GM18507 (cell line): ENCODE measurements at regions not wholly inside any gene's neighbourhood (a gene's known extent, or its start where the extent isn't known, plus 50 kb on each side); places are given as distances from the start of the nearest gene placed in this dataset.

Experiments
- DNase-seq: peaks from one replicate; pipeline ENCODE4 v3.0.0; 2011; ENCODE audit warnings: low read depth; ENCODE audit not compliant: insufficient read length; ENCODE audit errors: extremely low spot score
- FAIRE-seq: peaks from 2 replicates; lab custom pipeline; 2011; peaks lifted over from hg19 to GRCh38; lab: Jason Lieb, UNC

DNA sequence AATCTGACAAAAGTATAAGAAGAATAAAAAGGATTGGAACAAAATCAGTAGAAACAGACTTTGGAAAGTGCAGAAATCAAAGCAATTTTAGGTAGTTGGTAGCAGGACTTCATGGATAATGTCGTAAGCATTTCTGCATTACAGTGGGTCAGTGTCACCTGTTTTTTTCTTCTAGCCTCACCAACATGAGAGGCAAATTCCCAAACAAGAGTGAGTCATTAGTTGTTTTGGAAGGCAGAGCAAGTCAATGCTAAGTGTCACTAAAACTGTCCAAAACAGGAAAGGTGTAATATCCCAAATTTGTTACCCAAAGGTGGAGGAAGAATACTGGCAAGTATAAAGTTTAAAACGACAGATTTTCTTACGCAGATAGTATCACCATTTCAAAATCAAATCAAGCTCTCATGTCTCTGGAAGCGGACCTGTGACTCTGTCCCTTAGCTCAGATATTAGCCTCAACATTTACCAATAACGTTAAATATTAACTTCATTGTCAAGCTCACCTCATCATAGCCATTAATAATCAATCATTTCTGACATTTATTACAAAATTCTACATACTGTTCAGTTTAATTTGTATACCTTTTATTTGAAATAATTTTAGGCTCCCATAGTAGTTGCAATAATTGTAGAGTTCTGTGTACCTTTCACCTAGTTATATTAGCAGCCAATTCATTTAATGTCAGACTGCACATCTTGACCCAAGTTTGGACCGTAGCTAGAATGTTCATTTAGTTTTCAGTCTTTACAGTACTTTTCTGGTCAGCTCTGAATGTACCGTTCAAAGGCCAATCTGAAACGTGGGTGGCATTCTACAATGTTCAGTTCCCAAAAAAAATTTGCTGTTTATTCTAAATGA is 901.2 kb upstream of the COX7C start:
- FAIRE-seq: no peak
- no peak for DNase-seq

DNA sequence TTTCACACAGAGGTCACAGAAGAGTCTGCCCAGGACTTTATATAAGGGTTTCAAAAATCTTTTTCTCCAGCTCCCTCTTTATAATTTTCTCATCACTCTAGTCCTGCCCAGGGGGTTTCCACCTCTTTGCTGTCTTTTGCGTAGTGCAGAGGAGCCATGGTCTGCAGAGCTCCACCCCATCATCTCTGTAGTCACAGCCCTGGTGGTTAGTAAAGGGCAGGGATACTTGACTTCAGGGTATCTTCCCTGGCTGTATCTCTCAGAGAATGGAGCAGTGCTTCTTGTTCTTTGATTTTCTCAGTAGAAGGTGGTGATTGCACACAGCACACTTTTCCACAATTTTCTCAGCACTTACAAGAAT is 900.6 kb upstream of the COX7C start:
- FAIRE-seq (no peak), DNase-seq (no peak)

DNA sequence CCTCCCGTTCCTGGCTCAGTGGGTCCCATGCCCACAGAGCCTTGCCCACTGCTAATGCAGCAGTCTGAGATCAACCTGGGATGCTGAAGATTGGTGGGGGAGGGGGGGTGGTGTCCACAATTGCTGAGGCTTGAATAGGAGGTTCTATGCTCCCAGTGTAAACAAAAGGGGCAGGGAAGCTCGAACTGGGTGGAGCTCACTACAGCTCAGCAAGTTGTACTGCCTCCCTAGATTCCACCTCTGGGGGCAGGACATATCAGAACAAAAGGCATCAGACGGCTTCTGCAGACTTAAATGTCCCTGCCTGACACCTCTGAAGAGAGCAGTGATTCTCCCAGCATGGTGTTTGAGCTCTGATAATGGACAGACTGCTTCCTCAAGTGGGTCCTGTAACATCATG is 885.6 kb upstream of the COX7C start:
- FAIRE-seq (no peak), DNase-seq (no peak)

DNA sequence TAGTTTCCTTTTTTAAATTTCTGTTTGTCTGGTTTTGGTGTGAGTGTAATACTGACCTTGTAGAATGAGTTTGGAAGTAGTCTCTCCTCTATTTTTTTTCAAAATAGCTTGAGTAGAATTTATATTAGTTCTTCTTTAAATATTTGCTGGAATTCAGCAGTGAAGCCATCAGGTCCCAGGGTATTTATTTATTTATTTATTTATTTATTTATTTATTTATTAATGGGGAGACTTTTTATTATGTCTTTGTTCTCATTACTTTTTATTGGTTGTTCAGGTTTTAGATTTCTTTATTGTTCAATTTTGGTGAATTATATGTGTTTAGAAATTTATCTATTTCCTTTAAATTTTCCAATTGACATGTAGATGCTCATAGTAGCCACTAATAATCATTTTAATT is 875.8 kb upstream of the COX7C start:
- no peak for FAIRE-seq
- no peak for DNase-seq

DNA sequence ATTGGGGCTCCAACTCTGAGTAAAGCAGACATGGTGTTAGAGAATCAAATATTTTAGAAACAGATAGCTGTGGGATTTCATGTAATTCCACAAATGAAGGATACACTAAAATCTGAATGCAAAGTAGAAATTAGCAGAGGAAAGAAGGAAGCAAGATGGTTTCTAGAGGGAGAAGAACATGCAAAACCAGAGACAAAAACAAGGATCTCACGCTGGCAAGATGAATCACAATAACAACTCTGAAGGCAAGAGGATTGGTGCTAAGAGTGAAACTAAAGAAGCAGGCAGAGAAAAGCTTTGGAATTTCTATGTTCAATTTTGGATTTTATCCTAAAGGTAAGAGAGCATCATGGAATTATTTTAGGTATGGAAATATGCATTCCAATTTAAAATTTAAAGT is 857.2 kb upstream of the COX7C start:
- FAIRE-seq (no peak), DNase-seq (no peak)

DNA sequence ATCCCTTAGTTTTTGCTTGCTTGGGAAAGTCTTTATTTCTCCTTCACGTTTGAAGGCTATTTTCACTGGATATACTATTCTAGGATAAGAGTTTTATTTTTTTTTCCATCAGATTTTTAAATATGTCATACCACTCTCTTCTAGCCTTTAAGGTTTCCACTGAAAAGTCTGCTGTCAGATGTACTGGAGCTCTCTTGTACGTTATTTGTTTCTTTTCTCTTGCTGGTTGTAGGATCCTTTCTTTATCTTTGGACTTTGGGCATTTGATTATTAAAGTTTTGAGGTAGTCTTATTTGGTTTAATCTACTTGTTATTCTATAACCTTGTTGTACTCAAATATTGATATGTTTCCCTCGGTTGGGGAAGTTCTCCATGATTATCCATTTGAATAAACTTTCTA is 848.4 kb upstream of the COX7C start:
- DNase-seq (no peak), FAIRE-seq (no peak)

DNA sequence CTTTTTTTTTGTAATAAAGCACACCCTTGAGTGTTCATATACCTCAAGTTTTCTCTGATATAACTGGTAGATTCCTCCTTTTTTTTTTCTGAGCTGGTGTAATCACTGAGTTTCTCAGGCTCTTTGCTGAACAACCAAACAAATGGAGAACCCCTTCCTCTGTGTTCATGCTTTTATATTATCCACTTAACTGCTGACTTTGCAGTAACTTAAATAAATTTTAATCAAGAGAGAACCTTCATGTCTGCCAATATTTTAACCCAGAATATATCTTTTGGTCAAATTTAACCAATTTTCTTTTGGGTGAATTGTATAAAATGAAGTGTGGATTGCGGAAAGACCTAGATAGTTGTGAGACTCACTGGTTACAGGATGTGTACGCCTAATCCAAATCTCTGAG is 833.0 kb upstream of the COX7C start:
- no peak for FAIRE-seq
- no peak for DNase-seq

DNA sequence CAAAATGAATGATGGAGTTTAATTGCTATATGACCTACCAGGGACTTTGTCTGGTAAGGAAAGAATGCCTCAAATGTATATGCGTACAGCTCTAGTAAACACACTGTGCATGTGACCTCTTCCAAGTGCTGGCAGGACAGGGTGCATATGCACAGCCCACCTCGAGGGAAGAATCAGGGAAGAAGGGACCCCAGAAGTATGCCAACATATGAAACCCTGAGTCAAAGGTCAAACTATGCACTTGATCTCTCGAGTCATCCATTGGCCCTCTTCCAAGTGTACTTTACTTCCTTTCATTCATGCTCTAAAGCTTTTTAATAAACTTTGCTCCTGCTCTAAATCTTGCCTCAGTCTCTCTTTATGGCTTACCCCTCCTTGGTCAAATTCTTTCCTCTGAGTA is 804.6 kb upstream of the COX7C start:
- FAIRE-seq: no peak

DNA sequence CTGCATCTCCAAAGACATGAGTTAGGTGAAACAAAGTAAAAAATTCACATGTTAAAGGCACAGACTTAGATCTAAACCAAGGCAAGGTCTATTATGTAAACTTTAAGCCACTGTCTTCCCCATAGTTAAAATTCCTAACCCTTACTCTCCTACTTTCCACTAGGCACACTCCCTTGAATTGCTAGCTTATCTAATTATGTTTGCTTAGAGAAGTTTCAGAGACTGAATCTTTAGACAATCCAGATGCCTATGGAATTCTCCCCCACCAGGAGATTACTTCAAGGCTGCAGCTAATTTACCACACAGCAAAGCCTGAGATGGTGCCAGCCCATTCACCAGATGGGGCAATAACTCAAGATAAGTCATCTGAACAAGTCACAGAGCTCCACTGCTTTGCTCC is 803.1 kb upstream of the COX7C start:
- no peak for DNase-seq
- FAIRE-seq: no peak

More for the DNA sequence above, 804.6 kb upstream of the COX7C start:
- DNase-seq: no peak

DNA sequence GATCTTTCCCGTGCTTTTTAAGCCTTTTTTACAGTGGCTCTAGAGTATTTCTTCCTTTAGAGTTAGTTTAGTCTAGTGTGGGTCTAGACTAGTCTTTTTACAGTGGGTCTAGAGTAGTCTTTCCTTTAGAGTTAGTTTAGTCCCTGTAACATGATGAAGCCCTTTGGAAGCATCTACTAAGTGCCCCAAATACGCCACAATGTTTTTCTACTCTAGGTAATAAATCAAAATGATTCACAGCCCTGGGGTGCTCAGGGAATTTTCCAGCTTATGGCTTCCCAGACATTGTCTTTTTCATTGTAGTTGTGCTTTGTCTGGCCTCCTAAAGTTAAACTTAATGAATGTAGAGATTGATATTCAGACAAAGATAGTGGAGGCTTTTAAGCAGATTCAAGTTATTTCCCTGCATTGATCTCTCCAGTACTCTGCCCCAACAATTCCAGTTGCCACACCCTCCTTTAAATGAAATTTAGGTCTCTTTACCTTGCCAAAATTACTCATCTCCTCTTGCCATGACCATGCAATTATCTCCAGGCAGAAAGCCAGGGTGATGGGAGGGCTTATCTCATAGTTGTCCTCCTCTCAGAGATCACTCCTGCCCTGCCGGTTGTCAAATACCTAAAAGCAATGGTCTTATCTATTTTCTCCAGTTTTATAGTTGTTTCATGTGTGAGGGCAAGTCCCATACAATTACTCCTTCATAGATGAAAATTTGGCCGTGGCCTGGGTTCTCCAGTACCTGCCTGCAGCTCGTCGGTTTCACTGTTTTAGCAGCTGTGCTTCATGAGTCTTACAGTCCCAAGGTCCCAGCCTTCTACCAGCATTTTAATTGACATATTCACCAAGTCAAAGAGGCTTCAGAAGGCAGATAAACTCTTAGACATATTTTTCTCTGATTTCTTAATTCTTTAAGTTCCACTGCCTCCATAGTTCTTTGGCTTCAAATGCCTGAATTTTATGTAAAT is 794.0 kb upstream of the COX7C start:
- no peak for DNase-seq
- no peak for FAIRE-seq

DNA sequence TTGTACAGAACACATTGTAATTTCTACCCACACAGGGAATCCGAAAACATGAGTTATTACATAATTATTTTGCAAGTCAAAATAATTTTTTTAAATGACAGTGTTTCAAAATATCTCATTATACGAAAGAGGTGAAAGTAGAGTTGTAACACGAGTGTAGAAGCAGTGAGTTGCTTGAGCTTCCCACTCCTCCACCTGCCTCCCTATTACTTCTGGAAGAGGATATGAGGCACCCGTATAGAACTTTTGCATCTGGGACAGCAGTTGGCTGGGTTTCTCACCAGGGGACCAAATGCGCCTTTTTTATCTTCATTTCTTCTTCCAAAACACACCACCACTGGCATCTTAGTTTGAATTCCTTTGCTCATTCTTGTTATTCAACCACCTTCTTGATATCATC is 779.0 kb upstream of the COX7C start:
- no peak for FAIRE-seq
- DNase-seq: no peak

DNA sequence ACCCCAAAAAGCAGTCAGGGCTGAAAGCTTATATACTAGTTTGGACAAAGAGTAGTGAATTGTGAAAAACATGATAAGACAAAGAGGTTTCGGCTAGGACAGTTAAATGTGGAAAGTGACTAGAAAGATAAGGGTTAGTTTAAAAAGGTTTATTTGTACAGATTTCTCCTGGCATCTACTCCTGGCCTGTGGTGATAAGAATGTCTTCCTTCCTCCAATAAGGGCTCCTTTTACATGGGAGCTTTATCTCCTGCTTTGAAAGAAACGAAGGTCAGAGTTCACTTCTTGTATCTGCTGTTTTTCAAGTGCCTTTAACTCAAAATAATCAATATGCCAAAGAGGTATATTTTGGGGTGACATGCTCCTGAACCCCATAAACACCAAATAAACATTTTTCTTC is 776.1 kb upstream of the COX7C start:
- FAIRE-seq (no peak), DNase-seq (no peak)

DNA sequence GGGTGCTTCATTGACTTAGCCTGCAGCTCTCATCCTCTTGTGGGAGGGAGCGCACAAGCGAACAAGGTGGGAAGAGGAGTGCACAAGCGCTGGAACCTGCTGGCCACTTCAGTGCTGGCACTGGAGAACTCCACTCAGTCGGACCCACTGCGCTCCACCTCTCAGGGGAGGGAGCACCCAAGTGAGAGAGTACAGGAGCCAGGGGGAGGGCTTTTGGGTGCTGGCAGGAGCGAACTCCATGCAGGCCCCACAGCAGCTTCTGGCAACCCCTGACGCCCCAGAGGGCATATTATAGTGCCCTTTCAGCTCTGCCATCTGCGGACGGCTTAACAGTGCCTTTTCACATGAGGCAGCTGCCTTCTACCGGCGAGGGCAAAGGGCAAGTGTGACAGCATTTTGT is 774.2 kb upstream of the COX7C start:
- FAIRE-seq: no peak
- no peak for DNase-seq

DNA sequence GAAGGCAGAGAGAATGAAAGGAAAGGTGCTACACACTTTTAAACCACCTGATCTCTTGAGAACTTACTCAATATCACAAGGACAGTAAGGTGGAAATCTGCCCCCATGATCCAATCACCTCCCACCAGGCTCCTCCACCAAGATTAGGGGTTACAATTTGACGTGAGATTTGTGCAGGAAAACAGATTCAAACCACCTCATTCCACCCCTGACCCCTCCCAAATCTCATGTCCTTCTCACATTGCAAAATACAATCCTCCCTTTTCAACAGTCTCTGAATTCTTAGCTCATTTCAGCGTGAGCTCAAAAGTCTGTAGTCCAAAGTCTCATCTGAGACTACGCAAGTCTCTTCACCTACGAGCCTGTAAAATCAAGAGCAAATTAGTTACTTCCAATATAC is 768.3 kb upstream of the COX7C start:
- FAIRE-seq (no peak), DNase-seq (no peak)

DNA sequence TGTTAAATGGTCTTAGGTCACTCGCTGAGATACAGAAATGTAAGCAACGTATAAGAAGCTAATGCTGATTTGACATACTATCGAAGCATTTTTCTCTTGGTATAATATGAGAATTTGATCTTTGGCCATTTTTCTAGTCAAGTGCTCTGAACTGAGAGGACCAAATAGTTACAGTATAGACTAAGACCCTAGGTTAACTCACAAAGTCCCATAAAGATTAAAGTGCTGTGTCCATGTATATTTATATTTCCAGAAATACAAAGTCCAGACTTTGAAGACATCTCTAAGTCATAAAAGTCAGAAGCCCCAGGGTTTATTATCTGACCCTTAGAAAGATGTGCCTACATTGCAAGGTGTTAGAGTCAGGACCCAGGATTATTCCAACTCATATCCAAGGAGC is 752.4 kb upstream of the COX7C start:
- no peak for FAIRE-seq

DNA sequence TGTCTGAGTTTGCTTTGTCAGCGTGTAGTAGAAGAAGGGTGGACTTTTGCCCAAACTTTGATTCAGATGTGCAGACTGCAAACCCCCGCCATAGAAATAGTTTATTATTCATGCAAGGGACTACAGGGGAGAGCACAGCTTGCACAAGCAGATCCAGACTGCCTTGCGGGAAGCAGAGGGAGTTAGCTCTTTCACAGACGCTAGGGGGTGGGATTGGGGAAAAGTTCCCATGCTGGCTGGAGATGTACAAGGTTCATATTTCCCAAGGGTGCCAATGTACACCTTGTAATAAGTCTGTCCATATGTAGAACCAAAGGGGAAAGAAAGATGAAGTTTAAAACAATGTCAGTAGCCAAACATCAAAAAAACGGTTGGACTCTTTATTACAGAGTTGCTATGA is 749.7 kb upstream of the COX7C start:
- FAIRE-seq: no peak

More for the DNA sequence above, 752.4 kb upstream of the COX7C start:
- DNase-seq: no peak

DNA sequence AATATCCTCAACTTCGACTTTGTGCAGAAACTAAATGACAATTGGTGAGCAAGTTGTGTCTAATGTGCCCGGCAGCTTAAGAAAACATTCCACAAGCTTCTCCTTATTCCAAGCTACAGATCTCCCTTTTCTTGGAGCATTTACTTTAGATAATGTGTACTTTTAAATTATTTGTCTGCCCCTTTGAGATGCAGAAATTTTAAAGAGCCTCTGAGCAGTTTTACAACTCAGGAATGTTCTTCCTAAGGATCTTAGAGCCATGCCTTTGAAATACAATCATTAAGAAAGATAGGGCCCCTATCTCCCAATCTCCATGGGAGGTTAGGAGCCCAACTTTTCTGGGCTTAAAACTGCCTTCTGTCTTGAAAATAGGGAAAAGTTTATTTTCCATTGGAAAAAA is 723.7 kb upstream of the COX7C start:
- FAIRE-seq (no peak), DNase-seq (no peak)

More for the DNA sequence above, 749.7 kb upstream of the COX7C start:
- no peak for DNase-seq

DNA sequence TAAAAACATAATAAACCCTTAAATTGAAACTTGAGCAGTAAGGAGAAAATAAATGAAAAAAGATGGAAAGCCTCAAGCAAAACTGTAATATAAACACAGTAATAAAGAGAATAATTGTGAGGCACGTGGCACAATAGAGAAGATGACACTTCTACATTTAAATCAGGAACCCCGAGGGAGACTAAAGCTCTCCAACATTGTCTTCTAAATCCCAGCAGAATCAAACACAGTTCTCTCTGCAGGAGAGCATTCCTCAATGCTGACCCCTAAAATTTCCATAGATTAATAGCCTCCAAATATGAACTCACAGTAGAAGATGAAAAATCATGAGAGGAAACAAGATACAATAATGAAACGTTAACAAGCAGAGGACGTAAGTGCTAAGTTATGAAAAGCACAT is 721.2 kb upstream of the COX7C start:
- no peak for DNase-seq
- no peak for FAIRE-seq

DNA sequence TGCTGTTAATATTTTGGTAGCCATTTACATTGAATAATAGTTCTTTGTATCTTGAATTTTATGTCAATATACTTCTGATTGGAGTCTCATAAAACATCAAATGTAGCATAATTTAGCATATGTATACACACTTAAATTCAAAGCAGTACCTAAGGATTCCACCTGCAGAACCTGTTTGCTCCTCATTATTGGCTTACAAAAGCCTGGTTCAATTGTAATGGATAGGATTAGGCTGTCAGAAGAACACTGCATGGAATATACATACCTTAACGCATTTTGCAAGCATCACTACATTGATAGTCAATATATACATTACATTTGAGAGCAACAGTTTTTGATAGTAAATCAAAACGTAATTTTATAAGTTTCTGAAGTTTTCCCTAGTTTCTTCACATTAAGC is 711.3 kb upstream of the COX7C start:
- FAIRE-seq: no peak

DNA sequence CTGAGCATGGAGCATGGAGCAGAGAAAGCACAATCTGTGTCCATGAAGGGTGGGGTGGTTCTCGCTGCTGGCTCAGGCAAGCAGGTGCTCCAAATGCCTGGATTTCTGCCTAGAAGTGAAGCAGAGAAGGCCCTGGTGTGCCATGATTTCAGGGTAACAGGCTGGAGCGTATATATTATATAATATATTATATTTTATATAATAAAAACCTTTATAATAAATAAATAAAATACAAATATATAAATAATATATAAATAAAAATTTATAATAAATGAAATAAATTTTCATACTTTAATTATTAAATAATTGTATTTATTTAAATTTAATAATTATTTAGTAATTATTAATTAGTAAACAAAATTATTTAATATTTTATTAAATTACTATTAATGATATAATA is 707.4 kb upstream of the COX7C start:
- DNase-seq (no peak), FAIRE-seq (no peak)

More for the DNA sequence above, 711.3 kb upstream of the COX7C start:
- DNase-seq: no peak

DNA sequence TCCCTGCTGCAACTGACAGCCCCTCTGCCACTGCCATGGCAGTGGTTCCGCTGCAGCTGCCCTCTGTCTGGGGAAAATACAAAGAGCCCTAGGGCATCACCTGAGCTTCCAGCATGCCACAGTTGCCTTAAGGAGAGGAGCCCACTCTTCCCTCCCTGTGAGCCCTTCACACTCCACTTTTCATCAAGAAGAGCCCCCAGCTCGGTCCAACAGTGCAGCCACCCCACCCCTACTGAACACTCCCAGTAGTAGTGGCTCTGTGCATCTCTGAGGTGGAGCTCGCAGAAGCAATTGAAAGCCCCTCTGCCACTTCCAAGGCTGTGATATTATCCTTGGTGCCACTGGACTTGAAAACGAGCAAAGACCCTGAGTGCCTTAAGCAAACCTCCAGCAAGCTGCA is 696.8 kb upstream of the COX7C start:
- no peak for FAIRE-seq
- no peak for DNase-seq
